Activated naive CD4-positive, alpha-beta T cell (primary cell): ENCODE measurements at regions not wholly inside any gene's neighbourhood (a gene's known extent, or its start where the extent isn't known, plus 50 kb on each side); places are given as distances from the start of the nearest gene placed in this dataset.

Source experiments
- DNase-seq, 4 experiments: peaks; one replicate each; lab custom pipeline; 2025; lab: John Stamatoyannopoulos, UW

GRCh38 chr5:5685737-5686136, 263.3 kb downstream of the ICE1 start:
- DNase-seq, result no peak

DNA sequence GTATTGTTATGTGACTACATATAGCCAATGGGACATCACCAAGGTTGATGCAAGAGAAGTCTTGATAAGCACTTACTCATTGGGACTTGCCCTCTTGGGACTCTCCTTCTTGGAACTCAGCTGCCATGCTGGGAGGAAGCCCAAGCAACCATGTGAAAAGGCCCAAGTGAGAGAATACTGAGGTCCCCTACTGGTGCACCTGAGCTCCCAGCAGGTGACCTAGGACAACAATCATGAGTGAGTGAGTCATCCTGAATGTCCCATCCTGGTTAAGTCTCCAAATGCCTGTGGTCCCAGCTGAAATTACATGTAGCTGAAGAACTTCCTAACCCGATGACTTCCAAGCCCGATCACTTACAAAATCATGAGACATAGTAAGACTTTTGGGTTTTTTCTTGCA, 260.7 kb downstream of the ICE1 start:
- DNase-seq, result no peak

DNA sequence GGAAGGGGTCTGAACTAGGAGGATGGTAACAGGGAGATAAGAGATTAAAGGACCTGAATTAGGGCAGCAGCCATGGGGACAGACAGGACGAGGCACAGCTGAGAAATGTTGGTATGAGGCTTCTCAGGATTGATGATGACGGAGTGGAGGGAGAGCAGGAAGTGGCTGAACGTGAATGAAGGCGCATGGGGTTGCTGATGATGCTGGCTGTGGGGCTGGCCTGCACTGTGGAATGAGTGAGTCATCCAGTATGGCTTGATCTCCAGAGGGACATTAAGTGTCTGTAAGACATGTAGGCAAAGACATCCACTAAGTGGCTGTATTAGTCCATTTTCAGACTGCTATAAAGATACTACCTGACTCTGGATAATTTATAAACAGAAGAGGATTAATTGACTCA, 256.4 kb downstream of the ICE1 start:
- DNase-seq, result no peak

GRCh38 chr5:5677738-5678137, 255.3 kb downstream of the ICE1 start:
- DNase-seq, result no peak

- DNase-seq, result no peak
Observed at GRCh38 chr5:5676218-5676617, 253.7 kb downstream of the ICE1 start.

GRCh38 chr5:5675511-5675910, 253.0 kb downstream of the ICE1 start:
- no peak for DNase-seq

GRCh38 chr5:5671823-5672222, 249.3 kb downstream of the ICE1 start:
- no peak for DNase-seq

GRCh38 chr5:5667136-5667554, 244.7 kb downstream of the ICE1 start:
- DNase-seq, result no peak

- no peak for DNase-seq
Observed at GRCh38 chr5:5666369-5666768, 243.9 kb downstream of the ICE1 start.

DNA sequence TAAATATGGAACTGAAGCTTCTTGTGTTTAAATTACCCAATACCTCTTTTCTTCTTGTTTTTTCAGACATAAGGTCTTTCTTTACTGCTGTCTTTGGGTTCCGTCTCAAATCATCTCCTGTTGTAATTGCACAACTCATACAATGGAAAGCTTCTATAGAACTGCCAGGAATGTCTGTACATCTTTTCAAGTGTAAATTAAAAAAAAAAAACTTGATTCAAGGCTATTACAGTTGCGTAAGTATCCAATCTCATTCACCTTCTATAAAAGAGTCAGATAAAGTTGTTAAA, 243.5 kb downstream of the ICE1 start:
- no peak for DNase-seq

GRCh38 chr5:5665225-5666075, 243.0 kb downstream of the ICE1 start:
- DNase-seq, result no peak

DNA sequence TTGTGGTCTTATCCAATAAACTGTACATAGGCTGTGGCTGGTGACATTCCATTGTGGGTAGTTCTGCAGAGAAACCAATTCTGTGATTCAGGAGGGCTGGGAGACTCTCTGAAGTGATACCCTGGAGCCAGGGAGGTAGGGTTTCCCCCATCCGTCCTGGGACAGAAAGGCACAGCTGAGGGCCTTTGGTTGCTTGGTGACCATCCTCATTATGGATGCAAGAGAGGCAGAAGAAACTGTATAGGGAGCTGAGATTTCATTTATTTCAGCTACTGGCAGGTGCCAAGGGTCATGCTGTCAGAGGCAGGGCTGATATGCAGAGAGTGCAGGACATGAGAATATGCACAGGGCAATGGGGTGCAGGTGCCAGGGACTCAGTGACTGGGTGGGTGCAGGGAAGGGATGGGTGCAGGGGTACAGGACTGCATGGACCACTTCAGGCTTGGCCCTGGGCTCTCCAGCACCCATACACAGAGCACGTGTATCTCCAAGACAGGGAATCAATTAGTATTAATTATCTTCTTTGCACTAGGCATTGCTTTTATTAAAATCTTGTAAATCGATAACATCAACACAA, 236.5 kb downstream of the ICE1 start:
- DNase-seq, result no peak

DNA sequence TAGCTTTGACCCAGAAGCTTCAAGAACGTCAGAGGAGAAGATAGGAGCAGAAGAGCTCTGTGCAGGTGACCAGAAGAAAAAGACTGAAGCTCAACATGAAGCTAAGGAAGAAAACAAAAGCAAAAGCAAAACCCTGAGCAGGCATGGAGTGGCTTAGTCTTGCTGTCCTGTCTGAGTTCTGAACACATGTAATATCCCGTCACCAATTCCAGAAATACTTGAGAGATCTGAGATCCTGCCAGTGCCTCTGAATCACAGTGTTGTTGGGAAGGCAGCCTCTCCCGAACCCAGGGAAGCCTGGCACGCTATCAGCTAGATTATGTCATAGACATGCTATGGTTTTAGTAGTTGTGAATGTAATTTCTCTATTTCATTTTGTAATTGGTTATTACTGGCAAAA, 235.7 kb downstream of the ICE1 start:
- DNase-seq, result no peak

- DNase-seq, result no peak
Observed at GRCh38 chr5:5652181-5652580, 229.7 kb downstream of the ICE1 start.

DNA sequence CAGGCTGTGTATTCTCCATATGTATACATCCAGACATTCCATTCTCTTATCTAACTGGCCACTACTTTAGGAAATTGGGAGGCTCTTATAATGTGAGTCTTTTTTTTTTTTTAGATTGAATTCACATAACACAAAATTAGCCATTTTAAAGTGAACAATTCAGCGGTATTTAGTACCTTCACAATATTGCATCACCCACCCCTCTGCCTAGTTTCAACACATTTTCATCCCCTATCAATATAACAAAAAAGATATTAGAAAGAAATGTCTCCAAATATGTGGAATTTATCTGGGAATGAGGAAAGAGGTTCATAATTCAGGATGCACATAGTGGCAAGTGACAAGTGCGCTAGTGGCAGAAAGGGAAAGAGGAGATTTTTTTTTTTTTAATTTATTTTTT, 228.5 kb downstream of the ICE1 start:
- no peak for DNase-seq

DNA sequence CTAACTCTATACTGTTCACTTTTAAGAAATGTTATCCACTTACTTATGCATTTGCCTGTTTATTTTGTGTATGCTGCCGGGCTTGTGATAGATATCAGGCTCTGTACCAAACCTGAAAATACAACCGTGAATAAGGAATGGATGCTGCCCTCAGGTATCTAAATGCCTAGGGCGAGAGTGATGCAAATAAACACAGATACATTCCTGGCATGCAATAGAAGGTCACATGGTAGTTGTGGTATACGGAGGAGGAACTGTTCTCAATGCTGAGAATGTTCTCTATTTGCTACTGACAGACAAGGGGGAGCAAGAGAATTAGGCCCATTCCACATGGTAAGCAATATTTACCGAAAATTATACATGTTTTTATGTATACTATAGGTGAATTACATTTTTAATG, 227.8 kb downstream of the ICE1 start:
- DNase-seq, result no peak

DNA sequence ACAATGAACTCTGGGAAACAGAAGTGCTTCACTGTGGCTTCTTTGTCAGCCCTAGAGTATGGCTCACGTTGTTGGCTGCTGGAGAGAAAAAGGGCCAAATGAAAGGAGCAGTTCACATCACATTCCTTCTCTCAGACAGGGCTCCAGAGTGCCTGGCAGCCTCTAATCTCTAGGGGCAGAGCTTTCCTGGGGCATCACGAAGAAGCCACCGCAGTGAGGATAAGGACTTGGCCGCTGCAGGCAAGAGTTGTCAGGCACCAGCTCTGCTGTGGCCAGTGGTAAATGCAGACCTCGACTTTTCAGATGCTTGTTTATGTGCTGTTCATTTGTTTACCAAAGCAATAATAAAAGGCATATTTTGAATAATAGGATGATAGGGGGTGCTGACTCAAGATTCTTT, 227.2 kb downstream of the ICE1 start:
- no peak for DNase-seq

DNA sequence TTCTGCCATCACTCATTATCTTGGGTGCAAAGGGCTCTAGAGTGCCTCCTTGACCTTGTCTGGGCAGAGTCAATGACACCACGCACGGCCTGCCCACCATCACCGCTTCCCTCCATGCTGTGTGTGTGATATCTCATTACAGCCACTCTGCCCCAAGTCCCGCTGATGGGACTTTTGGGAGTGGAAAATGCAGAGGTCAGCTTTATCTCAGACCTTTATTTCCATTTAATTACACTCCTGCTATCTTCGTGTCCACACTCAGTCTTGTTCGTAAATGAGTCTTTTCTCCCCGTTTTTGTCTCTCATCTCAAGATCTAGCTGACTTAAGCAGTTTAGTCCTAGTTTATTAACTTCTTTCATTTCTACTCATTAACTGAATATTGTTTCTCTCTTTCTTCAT, 226.2 kb downstream of the ICE1 start:
- DNase-seq, result no peak

GRCh38 chr5:5645891-5646290, 223.4 kb downstream of the ICE1 start:
- DNase-seq, result no peak

- DNase-seq, result no peak
Observed at GRCh38 chr5:5645198-5645597, 222.7 kb downstream of the ICE1 start.

- no peak for DNase-seq
Observed at GRCh38 chr5:5644249-5644648, 221.8 kb downstream of the ICE1 start.

- DNase-seq, result no peak
Observed at GRCh38 chr5:5643481-5643880, 221.0 kb downstream of the ICE1 start.

GRCh38 chr5:5638211-5638610, 215.7 kb downstream of the ICE1 start:
- DNase-seq, result no peak

DNA sequence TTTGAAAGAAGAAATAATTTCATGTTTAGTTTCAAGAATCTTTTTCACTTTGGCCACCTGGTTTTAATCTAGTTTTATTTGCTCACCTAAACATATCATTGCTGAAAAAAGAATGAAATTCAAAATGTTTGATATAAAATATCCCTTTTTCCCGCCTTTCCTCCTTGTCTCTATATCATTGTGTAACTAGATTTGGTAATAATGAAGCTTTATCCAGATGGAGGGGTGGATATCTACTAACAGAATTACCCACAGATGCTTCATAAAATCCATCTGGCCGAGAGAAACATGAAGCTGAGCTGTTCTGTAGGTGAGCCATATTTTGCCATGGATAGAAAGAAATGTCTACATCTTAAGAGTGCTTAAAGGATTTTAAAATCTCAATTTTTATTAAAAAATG, 214.7 kb downstream of the ICE1 start:
- no peak for DNase-seq
